HEK293T (cell line): ENCODE measurements at regions not wholly inside any gene's neighbourhood (a gene's known extent, or its start where the extent isn't known, plus 50 kb on each side); places are given as distances from the start of the nearest gene placed in this dataset.

Experiments used
- CTCF ChIA-PET: fragments of 350-600 bp; formaldehyde crosslinking; extraction: SDS; loops from one replicate; lab custom pipeline; 2021; ENCODE audit warnings: antibody characterized with exemption, inconsistent platforms; lab: Yijun Ruan, JAX
- POLR2A ChIA-PET: fragments of 350-600 bp; formaldehyde crosslinking; extraction: SDS; loops from one replicate; lab custom pipeline; 2020; ENCODE audit warnings: antibody characterized with exemption, inconsistent platforms; lab: Yijun Ruan, JAX
- DNase-seq: peaks from one replicate; pipeline ENCODE4 v3.0.0; 2012; ENCODE audit warnings: mixed read lengths; ENCODE audit errors: extremely low spot score
- ARNT ChIP-seq: fragments of 450-650 bp; IDR thresholded peaks from 2 replicates; pipeline ENCODE4 v1.6.1; 2017; ENCODE audit warnings: mild to moderate bottlenecking
- BHLHE40 ChIP-seq: fragments of 450-650 bp; IDR thresholded peaks from 2 replicates; pipeline ENCODE4 v1.6.1; 2016; ENCODE audit warnings: mild to moderate bottlenecking, moderate library complexity, borderline replicate concordance
- CTBP1 ChIP-seq: fragments of 450-650 bp; IDR thresholded peaks from 2 replicates; pipeline ENCODE4 v1.6.1; 2016; ENCODE audit warnings: borderline replicate concordance
- ELF4 ChIP-seq: fragments of 450-650 bp; IDR thresholded peaks from 2 replicates; pipeline ENCODE4 v1.6.1; 2017; ENCODE audit warnings: antibody characterized with exemption
- FOXA1 ChIP-seq: fragments of 450-650 bp; IDR thresholded peaks from 2 replicates; pipeline ENCODE4 v1.6.1; 2016; ENCODE audit warnings: mild to moderate bottlenecking
- FOXK2 ChIP-seq: fragments of 450-650 bp; IDR thresholded peaks from 2 replicates; pipeline ENCODE4 v1.6.1; 2016; ENCODE audit warnings: mild to moderate bottlenecking
- FOXM1 ChIP-seq: fragments of 450-650 bp; IDR thresholded peaks from 2 replicates; pipeline ENCODE4 v1.6.1; 2017; ENCODE audit warnings: mild to moderate bottlenecking, borderline replicate concordance
- HDGF ChIP-seq: fragments of 450-650 bp; IDR thresholded peaks from 2 replicates; pipeline ENCODE4 v1.6.1; 2017; ENCODE audit warnings: antibody characterized with exemption, borderline replicate concordance
- L3MBTL2 ChIP-seq: fragments of 450-650 bp; conservative IDR thresholded peaks from 2 replicates; pipeline ENCODE4 v1.6.1; 2016; ENCODE audit warnings: mild to moderate bottlenecking
- LEF1 ChIP-seq: fragments of 450-650 bp; IDR thresholded peaks from 2 replicates; pipeline ENCODE4 v1.6.1; 2017; ENCODE audit warnings: mild to moderate bottlenecking, borderline replicate concordance
- NFRKB ChIP-seq: fragments of 450-650 bp; IDR thresholded peaks from 2 replicates; pipeline ENCODE4 v1.6.1; 2016; ENCODE audit warnings: mild to moderate bottlenecking, moderate library complexity
- SP1 ChIP-seq: fragments of 450-650 bp; IDR thresholded peaks from 2 replicates; pipeline ENCODE4 v1.6.1; 2017
- SUZ12 ChIP-seq: fragments of 450-650 bp; IDR thresholded peaks from 2 replicates; pipeline ENCODE4 v1.6.1; 2016; ENCODE audit warnings: mild to moderate bottlenecking
- TARDBP ChIP-seq: fragments of 450-650 bp; IDR thresholded peaks from 2 replicates; pipeline ENCODE4 v1.6.1; 2016
- ZNF384 ChIP-seq: fragments of 450-650 bp; IDR thresholded peaks from 2 replicates; pipeline ENCODE4 v1.6.1; 2016
- TF ChIP-seq, protein P1 (sequence below): fragments of 450-650 bp; IDR thresholded peaks from 2 replicates; pipeline ENCODE4 v1.6.1; 2016

DNA sequence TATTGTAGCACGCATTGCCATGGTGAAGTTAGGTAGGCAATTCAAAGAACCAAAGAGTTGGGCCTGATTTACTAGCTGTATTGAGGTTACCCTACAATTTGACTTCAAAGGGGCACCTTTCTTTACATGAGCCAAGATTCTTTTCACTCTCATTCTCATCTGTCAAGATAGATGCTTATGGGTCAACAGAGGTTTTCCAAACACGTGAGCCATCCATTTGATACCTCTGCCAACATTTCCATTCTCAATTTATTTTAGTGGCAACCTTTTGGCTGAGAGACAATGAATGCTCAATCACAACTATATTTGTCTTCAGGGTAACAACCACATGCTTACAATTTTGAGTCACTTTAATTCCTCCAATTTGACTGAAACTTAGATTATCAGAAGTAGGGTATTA is 370.6 kb upstream of the CDH20 start:
- CTCF ChIA-PET = no interaction called here
- no peak for DNase-seq
- no peak for TF ChIP-seq SP1
- no peak for TF ChIP-seq FOXM1
- no peak for TF ChIP-seq BHLHE40
- TF ChIP-seq ELF4 = no peak
- TF ChIP-seq, protein P1, sequence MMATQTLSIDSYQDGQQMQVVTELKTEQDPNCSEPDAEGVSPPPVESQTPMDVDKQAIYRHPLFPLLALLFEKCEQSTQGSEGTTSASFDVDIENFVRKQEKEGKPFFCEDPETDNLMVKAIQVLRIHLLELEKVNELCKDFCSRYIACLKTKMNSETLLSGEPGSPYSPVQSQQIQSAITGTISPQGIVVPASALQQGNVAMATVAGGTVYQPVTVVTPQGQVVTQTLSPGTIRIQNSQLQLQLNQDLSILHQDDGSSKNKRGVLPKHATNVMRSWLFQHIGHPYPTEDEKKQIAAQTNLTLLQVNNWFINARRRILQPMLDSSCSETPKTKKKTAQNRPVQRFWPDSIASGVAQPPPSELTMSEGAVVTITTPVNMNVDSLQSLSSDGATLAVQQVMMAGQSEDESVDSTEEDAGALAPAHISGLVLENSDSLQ = no peak
- POLR2A ChIA-PET = no interaction called here

DNA sequence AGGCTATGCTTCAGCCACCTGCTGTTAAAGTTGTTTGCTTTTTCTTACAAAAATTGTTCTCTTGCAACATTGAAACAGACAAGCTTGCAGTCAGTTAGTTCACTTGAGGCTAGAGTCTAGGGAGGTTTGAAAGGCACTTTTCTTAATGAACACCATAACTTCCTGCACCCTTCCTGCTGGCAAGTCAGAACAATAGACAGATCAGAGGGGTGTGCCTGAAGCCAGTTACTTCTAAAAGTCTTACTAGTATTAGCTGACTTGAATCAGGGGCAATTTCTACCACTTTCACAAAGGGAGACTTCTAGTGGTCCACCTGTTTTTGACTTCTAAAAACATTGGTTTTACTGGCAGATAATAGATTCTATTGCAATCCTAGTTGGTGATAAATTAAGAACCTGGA is 367.4 kb upstream of the CDH20 start:
- POLR2A ChIA-PET = no interaction called here
- CTCF ChIA-PET = no interaction called here
- TF ChIP-seq, protein P1 = no peak
- TF ChIP-seq ZNF384 (no peak), HDGF (no peak), FOXK2 (no peak), LEF1 (no peak), SUZ12 (no peak), BHLHE40 (no peak), ARNT (no peak), FOXA1 (no peak), TARDBP (no peak), FOXM1 (no peak), NFRKB (no peak), ELF4 (no peak), CTBP1 (no peak), SP1 (no peak), L3MBTL2 (no peak)
- DNase-seq = no peak

DNA sequence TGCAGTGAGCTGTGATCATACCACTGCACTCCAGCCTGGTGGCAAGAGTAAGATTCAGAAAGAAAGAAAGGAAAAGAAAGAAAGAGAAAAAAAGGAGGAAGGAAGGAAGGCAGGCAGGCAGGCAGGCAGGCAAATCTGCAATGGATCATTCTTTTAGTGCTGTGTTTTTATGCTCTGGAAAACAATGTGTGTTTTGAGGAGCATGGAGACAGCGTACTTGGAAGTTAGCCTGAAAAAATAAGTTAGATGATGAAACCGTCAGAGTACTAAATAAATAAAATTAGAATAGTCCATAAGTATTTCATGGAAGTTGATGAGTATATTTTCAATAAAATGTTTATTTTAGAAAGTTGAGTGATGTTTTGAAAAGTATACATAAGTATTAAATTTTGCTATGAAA is 366.4 kb upstream of the CDH20 start:
- ChIA-PET POLR2A (no interaction called here), CTCF (no interaction called here)
- DNase-seq = no peak
- no peak for TF ChIP-seq FOXK2
- TF ChIP-seq FOXA1 = no peak
- TF ChIP-seq, protein P1 = no peak
- TF ChIP-seq FOXM1 = no peak
- no peak for TF ChIP-seq ARNT
- no peak for TF ChIP-seq TARDBP
- no peak for TF ChIP-seq SP1
- TF ChIP-seq NFRKB = no peak
- TF ChIP-seq BHLHE40 = no peak

DNA sequence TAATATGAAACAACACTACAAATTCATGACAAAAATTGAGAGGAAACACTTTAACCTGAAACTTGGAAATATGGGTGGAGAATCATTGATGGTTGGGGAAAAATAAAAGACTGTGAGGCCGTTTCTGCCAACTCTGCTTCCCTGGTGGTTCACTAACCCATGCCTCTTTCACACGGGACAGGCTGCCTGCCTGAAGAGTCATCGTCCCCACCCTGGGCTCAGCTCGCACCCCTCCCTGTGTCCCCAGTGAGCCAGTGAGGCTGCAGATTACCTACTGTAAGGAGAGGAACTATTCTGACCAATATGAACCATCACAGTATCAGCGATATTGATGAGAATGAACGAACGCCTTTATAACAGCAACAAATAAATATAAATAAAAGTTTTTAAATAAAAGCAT is 357.8 kb upstream of the CDH20 start:
- ChIA-PET POLR2A (no interaction called here), CTCF (no interaction called here)
- TF ChIP-seq LEF1 = no peak
- no peak for TF ChIP-seq FOXA1
- no peak for TF ChIP-seq SUZ12
- TF ChIP-seq HDGF = no peak
- DNase-seq = no peak

DNA sequence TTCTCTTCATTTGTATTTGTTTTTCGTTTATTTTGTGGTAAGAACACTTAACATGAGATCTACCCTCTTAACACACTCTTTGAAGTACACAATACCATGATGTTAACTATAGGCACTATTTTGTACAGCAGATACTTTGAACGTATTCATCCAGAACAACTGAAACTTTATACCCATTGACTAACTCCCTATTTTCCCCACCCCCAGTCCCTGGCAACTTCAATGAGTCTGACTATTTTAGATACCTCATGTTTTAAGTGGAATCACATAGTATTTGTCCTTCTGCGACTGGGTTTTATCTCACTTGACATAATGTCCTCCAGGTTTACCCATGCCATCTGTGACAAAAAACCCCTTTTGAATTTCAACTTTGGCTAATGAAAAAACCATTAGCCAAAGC is 356.3 kb upstream of the CDH20 start:
- TF ChIP-seq FOXK2 = no peak
- TF ChIP-seq TARDBP = no peak
- TF ChIP-seq BHLHE40 = no peak
- no peak for TF ChIP-seq FOXM1
- no peak for TF ChIP-seq ELF4
- TF ChIP-seq FOXA1 = no peak
- no peak for TF ChIP-seq SP1
- no peak for TF ChIP-seq L3MBTL2
- TF ChIP-seq, protein P1 = no peak
- CTCF ChIA-PET = no interaction called here
- POLR2A ChIA-PET = no interaction called here
- DNase-seq = no peak

DNA sequence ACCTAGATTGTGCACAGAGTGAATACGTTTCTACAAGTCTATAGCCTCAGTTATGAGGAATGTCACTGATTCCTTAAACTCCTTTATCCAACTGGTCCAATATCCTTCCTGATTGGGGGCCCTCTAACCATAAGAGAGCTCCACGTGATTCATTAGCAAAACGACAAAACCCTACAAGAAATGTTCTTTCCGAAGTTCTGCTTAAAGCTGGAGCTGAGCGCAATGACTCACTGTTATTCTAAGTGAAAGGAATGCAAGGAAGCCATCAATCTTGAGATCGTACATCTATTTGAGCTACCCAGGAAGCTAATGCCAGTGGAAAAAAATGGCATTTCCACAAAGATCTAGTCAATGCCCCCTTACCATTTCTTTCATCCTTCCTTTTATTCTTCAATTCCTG is 354.9 kb upstream of the CDH20 start:
- TF ChIP-seq ARNT = no peak
- no peak for TF ChIP-seq ZNF384
- no peak for TF ChIP-seq CTBP1
- no peak for TF ChIP-seq TARDBP
- no peak for TF ChIP-seq L3MBTL2
- TF ChIP-seq BHLHE40 = no peak
- TF ChIP-seq ELF4 = no peak
- POLR2A ChIA-PET = no interaction called here
- CTCF ChIA-PET = interaction anchor here (0.7 kb wide), 1 partner anchor 275 kb away, joined by 4 read pairs; no protein-coding TSS in a partner anchor
- DNase-seq = no peak
